ENCODE measurements at regions not wholly inside any gene's neighbourhood (a gene's known extent, or its start where the extent isn't known, plus 50 kb on each side); places are given as distances from the start of the nearest gene placed in this dataset.

- TF ChIP-seq TCF7L2 (IDR thresholded peaks at IDR 0.05; ENCODE audit: low read depth, low read length) = no peak
- TF ChIP-seq CTCF (IDR thresholded peaks at IDR 0.05) = no peak
- TF ChIP-seq REST (IDR thresholded peaks at IDR 0.05; ENCODE audit: insufficient read depth in 1 of 2, low read depth in 2 of 2, low read length in 1 of 2) = no peak
These were observed 74.4 kb upstream of the S1PR3 start for GRCh38 chr9:88916894-88917293.
